Upper lobe of left lung (tissue), 4 donors: ENCODE measurements at regions not wholly inside any gene's neighbourhood (a gene's known extent, or its start where the extent isn't known, plus 50 kb on each side); places are given as distances from the start of the nearest gene placed in this dataset.

Experiments
- POLR2A ChIP-seq, 4 donors: fragments of 450-650 bp; IDR thresholded peaks; one replicate each; pipeline ENCODE4 v1.5.1; 2016 to 2017; ENCODE audit warnings: antibody characterized with exemption in 4 of 4, mild to moderate bottlenecking in 2 of 4
- TF ChIP-seq, protein P1 (sequence below), 6 experiments: fragments of 450-650 bp in 4 of 6; fragments of 200-600 bp in 2 of 6; sonication (generic) in 2 of 6; IDR thresholded peaks; one replicate each; pipeline ENCODE4 v1.5.1; 2016 to 2019; ENCODE audit warnings: antibody characterized with exemption in 6 of 6

DNA sequence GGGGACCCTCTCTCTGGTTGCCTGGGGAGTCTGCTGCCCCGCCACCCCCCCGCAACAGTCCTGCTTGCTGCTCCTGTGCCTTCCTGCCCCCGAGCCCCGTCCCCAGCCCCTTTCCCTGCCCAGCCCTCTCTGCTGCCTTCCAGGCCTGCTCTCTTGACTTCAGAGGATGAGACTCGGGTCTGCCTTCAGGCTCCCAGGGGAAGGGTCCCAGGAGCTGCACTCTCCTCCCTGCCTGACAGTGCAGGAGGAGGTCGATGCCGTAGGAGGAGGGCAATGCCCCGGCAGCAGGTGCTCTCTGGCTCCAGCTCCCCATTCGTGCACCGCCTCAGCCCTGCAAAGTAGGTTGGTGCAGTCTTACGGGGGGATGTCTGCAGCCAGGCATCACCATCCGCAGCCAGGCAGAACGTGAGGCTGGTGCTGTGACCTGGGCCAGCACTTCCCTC is 185.1 kb upstream of the C14orf180 start:
- no peak for TF ChIP-seq POLR2A (IDR thresholded peaks at IDR 0.05)
- TF ChIP-seq, protein P1, sequence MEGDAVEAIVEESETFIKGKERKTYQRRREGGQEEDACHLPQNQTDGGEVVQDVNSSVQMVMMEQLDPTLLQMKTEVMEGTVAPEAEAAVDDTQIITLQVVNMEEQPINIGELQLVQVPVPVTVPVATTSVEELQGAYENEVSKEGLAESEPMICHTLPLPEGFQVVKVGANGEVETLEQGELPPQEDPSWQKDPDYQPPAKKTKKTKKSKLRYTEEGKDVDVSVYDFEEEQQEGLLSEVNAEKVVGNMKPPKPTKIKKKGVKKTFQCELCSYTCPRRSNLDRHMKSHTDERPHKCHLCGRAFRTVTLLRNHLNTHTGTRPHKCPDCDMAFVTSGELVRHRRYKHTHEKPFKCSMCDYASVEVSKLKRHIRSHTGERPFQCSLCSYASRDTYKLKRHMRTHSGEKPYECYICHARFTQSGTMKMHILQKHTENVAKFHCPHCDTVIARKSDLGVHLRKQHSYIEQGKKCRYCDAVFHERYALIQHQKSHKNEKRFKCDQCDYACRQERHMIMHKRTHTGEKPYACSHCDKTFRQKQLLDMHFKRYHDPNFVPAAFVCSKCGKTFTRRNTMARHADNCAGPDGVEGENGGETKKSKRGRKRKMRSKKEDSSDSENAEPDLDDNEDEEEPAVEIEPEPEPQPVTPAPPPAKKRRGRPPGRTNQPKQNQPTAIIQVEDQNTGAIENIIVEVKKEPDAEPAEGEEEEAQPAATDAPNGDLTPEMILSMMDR (IDR thresholded peaks at IDR 0.05): no peak
